Neural cell (in vitro differentiated cells): ENCODE measurements at regions not wholly inside any gene's neighbourhood (a gene's known extent, or its start where the extent isn't known, plus 50 kb on each side); places are given as distances from the start of the nearest gene placed in this dataset.

Experiments used
- H2AFZ ChIP-seq: fragments of 200-600, 300-800 bp; sonication (generic), shearing (Covaris generic); 2 replicates; pipeline ENCODE4 v1.6.0; 2014; ENCODE audit warnings: low read depth, mild to moderate bottlenecking, antibody characterized with exemption, low read length, moderate library complexity
- H3F3A ChIP-seq: fragments of 200-600 bp; shearing (Covaris generic); 2 replicates; pipeline ENCODE4 v1.6.1; 2016; ENCODE audit warnings: mild to moderate bottlenecking, moderate library complexity, mixed read lengths, antibody characterized with exemption, low read length; ENCODE audit not compliant: insufficient read depth, poor library complexity, severe bottlenecking
- H3K27ac ChIP-seq: fragments of 200-600, 300-800 bp; sonication (generic), shearing (Covaris generic); 2 replicates; pipeline ENCODE4 v1.5.1; 2014; ENCODE audit warnings: mild to moderate bottlenecking, low read length, moderate library complexity
- H3K27me3 ChIP-seq: fragments of 300-800, 200-600 bp; sonication (generic), shearing (Covaris generic); 2 replicates; pipeline ENCODE4 v1.6.0; 2014; ENCODE audit warnings: mild to moderate bottlenecking, low read depth, low read length, moderate library complexity; ENCODE audit not compliant: insufficient read depth
- H3K36me3 ChIP-seq: fragments of 300-800, 200-600 bp; sonication (generic), shearing (Covaris generic); 2 replicates; pipeline ENCODE4 v1.5.1; 2014; ENCODE audit warnings: mild to moderate bottlenecking, antibody characterized with exemption, low read length, moderate library complexity; ENCODE audit not compliant: insufficient read depth
- H3K4me2 ChIP-seq: fragments of 300-800, 200-600 bp; sonication (generic), shearing (Covaris generic); 2 replicates; pipeline ENCODE4 v1.6.0; 2014; ENCODE audit warnings: mild to moderate bottlenecking, low read length
- H3K4me3 ChIP-seq: fragments of 300-800, 200-600 bp; sonication (generic), shearing (Covaris generic); 2 replicates; pipeline ENCODE4 v1.5.1; 2014; ENCODE audit warnings: mild to moderate bottlenecking, low read length, moderate library complexity
- H3K79me2 ChIP-seq: fragments of 200-600 bp; shearing (Covaris generic); replicated peaks from 2 replicates; pipeline ENCODE4 v1.6.0; 2014; ENCODE audit warnings: mild to moderate bottlenecking, low read length, moderate library complexity; ENCODE audit not compliant: insufficient read depth
- H3K9ac ChIP-seq: fragments of 300-800, 200-600 bp; sonication (generic), shearing (Covaris generic); 2 replicates; pipeline ENCODE4 v1.6.1; 2016; ENCODE audit warnings: mild to moderate bottlenecking, low read length, mixed read lengths
- H3K9me2 ChIP-seq: fragments of 200-600 bp; shearing (Covaris generic); 2 replicates; pipeline ENCODE4 v1.6.1; 2016; ENCODE audit warnings: mild to moderate bottlenecking, low read length, mixed read lengths; ENCODE audit not compliant: insufficient read depth
- H3K9me3 ChIP-seq: fragments of 200-600, 300-800 bp; sonication (generic), shearing (Covaris generic); 2 replicates; pipeline ENCODE4 v1.6.1; 2016; ENCODE audit warnings: mild to moderate bottlenecking, mixed run types, low read length, moderate library complexity, mixed read lengths
- H4K20me1 ChIP-seq: fragments of 200-600 bp; shearing (Covaris generic); 2 replicates; pipeline ENCODE4 v1.6.1; 2016; ENCODE audit warnings: mild to moderate bottlenecking, mixed run types; ENCODE audit not compliant: insufficient read depth
- EP300 ChIP-seq: fragments of 450-650 bp; conservative IDR thresholded peaks from 2 replicates; pipeline ENCODE4 v1.6.1; 2014; ENCODE audit warnings: antibody characterized with exemption, mild to moderate bottlenecking, moderate library complexity; ENCODE audit not compliant: poor library complexity, severe bottlenecking
- EZH2 ChIP-seq: fragments of 200-600, 300-800 bp; shearing (Covaris generic), sonication (generic); IDR thresholded peaks from 2 replicates; pipeline ENCODE4 v1.6.1; 2014; ENCODE audit warnings: antibody characterized with exemption, low read length, borderline replicate concordance, mild to moderate bottlenecking; ENCODE audit not compliant: insufficient read depth, poor library complexity, severe bottlenecking
- MXI1 ChIP-seq: fragments of 450-650 bp; conservative IDR thresholded peaks from 2 replicates; pipeline ENCODE4 v1.6.1; 2014; ENCODE audit warnings: antibody characterized with exemption, mild to moderate bottlenecking; ENCODE audit not compliant: poor library complexity, severe bottlenecking
- POLR2AphosphoS5 ChIP-seq: IDR thresholded peaks from 2 replicates; pipeline ENCODE4 v1.6.1; 2012
- RAD21 ChIP-seq: fragments of 450-650 bp; conservative IDR thresholded peaks from 2 replicates; pipeline ENCODE4 v1.6.1; 2014; ENCODE audit warnings: antibody characterized with exemption, mild to moderate bottlenecking, moderate library complexity
- SMC3 ChIP-seq: fragments of 450-650 bp; conservative IDR thresholded peaks from 2 replicates; pipeline ENCODE4 v1.6.1; 2014; ENCODE audit warnings: antibody characterized with exemption, mild to moderate bottlenecking, moderate library complexity; ENCODE audit not compliant: poor library complexity
- TAF1 ChIP-seq: IDR thresholded peaks from 2 replicates; pipeline ENCODE4 v1.6.1; 2012; ENCODE audit warnings: low read depth
- TF ChIP-seq, protein P1 (sequence below): fragments of 450-650 bp; IDR thresholded peaks from 2 replicates; pipeline ENCODE4 v1.5.1; 2014; ENCODE audit warnings: antibody characterized with exemption, mild to moderate bottlenecking, moderate library complexity; ENCODE audit not compliant: poor library complexity, severe bottlenecking
- TF ChIP-seq, protein P2 (sequence below): IDR thresholded peaks from 2 replicates; pipeline ENCODE4 v1.6.1; 2012; ENCODE audit warnings: borderline replicate concordance

DNA sequence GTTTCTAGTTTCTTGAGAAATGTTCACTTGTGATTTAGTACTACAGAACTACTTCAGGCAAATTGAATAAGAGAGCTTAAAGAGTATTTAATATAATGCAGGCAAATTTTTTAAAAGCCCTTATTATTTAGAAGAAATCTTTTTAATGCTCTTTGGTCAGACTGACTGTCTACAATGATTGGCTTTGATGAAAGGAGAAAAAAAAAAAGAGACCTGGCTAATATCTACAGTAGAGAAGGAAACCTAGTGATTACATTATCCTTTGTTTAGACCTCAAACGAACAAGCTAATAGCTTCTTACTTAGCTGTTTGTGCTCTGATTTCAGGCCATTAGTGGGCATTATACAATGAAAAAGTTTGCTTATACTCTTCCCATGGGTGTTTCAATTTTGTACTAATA is 1043.1 kb downstream of the JRKL start (continued):
- no peak for TF ChIP-seq RAD21
- no peak for TF ChIP-seq EZH2

DNA sequence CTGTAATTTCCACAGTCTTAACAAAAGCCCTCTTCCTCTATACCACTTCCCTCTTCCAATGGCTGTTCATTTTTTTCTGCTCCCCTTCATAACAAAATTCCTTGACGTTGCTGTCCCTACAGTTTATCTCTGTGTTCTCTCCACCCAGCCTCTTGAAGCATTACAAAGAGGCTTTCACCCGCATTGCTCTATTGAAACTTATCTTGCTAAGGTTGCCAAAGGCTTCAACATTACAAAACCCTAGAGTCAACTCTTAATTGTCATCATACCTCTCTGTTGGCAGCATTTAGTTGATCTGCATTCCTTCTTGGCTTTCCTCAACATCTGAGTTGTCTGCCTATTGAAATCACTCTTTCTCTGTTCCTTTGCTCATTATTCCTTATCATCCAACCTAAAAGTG is 1055.7 kb downstream of the JRKL start:
- TF ChIP-seq MXI1: no peak
- TF ChIP-seq, protein P1, sequence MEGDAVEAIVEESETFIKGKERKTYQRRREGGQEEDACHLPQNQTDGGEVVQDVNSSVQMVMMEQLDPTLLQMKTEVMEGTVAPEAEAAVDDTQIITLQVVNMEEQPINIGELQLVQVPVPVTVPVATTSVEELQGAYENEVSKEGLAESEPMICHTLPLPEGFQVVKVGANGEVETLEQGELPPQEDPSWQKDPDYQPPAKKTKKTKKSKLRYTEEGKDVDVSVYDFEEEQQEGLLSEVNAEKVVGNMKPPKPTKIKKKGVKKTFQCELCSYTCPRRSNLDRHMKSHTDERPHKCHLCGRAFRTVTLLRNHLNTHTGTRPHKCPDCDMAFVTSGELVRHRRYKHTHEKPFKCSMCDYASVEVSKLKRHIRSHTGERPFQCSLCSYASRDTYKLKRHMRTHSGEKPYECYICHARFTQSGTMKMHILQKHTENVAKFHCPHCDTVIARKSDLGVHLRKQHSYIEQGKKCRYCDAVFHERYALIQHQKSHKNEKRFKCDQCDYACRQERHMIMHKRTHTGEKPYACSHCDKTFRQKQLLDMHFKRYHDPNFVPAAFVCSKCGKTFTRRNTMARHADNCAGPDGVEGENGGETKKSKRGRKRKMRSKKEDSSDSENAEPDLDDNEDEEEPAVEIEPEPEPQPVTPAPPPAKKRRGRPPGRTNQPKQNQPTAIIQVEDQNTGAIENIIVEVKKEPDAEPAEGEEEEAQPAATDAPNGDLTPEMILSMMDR: no peak
- TF ChIP-seq EP300: no peak
- TF ChIP-seq, protein P2, sequence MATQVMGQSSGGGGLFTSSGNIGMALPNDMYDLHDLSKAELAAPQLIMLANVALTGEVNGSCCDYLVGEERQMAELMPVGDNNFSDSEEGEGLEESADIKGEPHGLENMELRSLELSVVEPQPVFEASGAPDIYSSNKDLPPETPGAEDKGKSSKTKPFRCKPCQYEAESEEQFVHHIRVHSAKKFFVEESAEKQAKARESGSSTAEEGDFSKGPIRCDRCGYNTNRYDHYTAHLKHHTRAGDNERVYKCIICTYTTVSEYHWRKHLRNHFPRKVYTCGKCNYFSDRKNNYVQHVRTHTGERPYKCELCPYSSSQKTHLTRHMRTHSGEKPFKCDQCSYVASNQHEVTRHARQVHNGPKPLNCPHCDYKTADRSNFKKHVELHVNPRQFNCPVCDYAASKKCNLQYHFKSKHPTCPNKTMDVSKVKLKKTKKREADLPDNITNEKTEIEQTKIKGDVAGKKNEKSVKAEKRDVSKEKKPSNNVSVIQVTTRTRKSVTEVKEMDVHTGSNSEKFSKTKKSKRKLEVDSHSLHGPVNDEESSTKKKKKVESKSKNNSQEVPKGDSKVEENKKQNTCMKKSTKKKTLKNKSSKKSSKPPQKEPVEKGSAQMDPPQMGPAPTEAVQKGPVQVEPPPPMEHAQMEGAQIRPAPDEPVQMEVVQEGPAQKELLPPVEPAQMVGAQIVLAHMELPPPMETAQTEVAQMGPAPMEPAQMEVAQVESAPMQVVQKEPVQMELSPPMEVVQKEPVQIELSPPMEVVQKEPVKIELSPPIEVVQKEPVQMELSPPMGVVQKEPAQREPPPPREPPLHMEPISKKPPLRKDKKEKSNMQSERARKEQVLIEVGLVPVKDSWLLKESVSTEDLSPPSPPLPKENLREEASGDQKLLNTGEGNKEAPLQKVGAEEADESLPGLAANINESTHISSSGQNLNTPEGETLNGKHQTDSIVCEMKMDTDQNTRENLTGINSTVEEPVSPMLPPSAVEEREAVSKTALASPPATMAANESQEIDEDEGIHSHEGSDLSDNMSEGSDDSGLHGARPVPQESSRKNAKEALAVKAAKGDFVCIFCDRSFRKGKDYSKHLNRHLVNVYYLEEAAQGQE: no peak
- no peak for TF ChIP-seq POLR2AphosphoS5
- TF ChIP-seq RAD21: no peak
- TF ChIP-seq SMC3: no peak
- no peak for TF ChIP-seq TAF1
- TF ChIP-seq EZH2: no peak
- Histone ChIP-seq H3K4me3 (no peak overlapping the region), H3K27me3 (no peaks in the 10 kb centered on the region)

DNA sequence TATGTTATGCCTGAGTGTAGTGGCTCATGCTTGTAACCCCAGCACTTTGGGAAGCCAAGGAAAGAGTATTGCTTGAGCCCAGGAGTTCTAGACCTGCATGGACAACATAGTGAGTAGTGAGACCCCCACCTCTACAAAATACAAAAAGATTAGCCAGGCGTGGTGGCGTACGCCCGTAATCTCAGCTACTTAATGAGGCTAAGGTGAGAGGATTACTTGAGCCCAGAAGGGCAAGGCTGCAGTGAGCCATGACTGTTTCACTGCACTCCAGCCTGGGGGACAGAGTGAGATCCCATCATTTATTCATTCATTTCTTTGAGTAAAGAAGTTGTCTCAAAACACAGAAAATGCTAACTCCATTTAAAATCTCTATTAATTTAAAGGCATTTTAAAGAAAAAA is 1061.6 kb downstream of the JRKL start:
- H3K27ac ChIP-seq: no peak overlapping the region
- H3K9me2 ChIP-seq: no peaks in the 10 kb centered on the region
- H3K27me3 ChIP-seq: no peaks in the 10 kb centered on the region
- TF ChIP-seq POLR2AphosphoS5 (no peak), SMC3 (no peak), EP300 (no peak), MXI1 (no peak), EZH2 (no peak), RAD21 (no peak), TAF1 (no peak)
- TF ChIP-seq, protein P2: no peak
- TF ChIP-seq, protein P1: no peak
- H2AFZ ChIP-seq: no peak overlapping the region
- no peaks in the 10 kb centered on the region for H4K20me1 ChIP-seq
- no peaks in the 10 kb centered on the region for H3F3A ChIP-seq
- no peaks in the 10 kb centered on the region for H3K36me3 ChIP-seq
- no peaks in the 10 kb centered on the region for H3K79me2 ChIP-seq
- H3K9ac ChIP-seq: no peak overlapping the region
- no peak overlapping the region for H3K4me2 ChIP-seq
- no peak overlapping the region for H3K4me3 ChIP-seq
- no peaks in the 10 kb centered on the region for H3K9me3 ChIP-seq

More for the DNA sequence above, 1055.7 kb downstream of the JRKL start:
- H3K4me2 ChIP-seq: no peak overlapping the region
- no peaks in the 10 kb centered on the region for H3K9me3 ChIP-seq
- no peak overlapping the region for H3K27ac ChIP-seq
- H3K79me2 ChIP-seq: no peaks in the 10 kb centered on the region
- no peaks in the 10 kb centered on the region for H3K36me3 ChIP-seq
- no peaks in the 10 kb centered on the region for H3F3A ChIP-seq
- no peak overlapping the region for H3K9ac ChIP-seq
- no peaks in the 10 kb centered on the region for H4K20me1 ChIP-seq
- H2AFZ ChIP-seq: no peak overlapping the region
- H3K9me2 ChIP-seq: no peaks in the 10 kb centered on the region
